Nucleus accumbens (tissue), 56 donors: ENCODE measurements at regions not wholly inside any gene's neighbourhood (a gene's known extent, or its start where the extent isn't known, plus 50 kb on each side); places are given as distances from the start of the nearest gene placed in this dataset.

ENCODE experiments used
- DNase-seq, 56 donors: peaks; one replicate each; lab custom pipeline; 2025; lab: John Stamatoyannopoulos, UW

DNA sequence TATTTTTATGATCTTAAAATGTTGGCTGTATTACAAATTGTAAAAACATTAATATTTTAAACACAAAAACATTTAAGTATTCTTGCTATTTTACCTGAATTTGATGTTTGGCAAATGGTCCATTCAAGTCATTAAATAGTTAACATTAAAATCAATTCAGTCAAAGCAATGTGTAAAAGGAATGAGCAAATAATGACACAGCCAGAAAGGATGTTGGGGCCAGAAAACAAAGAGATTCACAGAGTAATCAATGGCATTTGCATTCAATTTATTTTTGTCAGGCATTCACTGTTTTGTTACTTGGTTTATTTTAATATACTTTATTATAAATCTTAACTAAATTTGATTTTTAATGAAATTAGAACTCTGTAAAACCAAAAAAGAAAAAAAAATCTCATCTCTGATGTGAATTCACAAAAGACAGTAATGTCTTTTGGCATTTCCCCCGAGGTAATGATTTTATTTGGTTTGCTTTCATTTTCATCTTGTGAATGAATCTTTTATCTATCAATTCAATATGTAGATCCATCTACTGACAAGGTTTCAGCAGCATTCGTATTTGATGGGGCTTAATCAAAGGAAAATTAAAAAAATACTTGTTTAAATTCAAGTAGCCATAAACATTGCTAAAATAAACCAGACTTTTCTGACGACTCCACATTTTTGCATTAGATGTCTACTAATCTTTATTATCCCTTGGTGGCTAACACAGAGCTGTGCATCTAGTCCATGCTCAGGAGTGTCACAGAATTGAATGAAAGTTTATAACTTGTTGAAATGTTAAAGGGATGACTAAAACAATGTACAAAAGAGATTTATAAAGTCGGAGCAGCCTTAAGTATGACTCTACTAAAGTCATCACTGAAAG lies 866.7 kb upstream of the GJE1 start:
- DNase-seq: no peak

DNA sequence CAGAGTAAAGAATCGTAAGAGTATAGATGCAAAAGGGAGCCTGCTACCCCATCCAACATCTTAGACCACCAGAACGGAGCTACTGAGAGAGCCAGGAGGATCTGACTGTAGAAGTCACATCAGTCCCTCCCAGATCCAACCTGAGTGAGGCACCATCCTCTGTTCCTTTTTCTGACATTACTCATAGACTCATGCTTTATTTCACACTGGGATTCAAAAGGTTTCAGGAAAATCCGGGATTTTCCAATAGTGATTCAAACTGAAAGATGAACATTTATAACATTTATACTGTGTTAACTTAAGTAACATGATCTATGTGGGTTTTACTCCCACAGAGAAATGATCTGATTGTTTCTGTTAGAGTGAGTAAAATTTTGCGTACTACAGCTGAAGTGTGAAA lies 868.6 kb upstream of the GJE1 start:
- DNase-seq: no peak

DNA sequence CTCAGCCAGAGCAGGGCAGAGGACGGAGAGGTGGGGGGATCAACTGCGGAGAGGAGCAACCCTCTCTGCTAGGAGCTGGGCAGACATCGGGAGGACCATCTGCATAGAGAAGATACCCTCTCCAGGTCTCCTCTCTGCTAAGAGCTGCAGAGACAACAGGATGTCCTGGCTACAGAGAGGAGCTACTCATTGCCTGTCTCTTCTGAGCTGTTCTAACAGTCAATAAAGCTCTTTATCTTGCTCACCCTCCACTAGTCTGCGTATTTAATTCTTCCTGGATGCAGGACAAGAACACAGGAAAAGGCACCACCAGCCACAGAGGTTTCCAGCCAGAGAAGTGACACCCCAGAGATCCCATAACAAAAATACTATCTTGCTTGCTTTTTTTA lies 871.1 kb upstream of the GJE1 start:
- DNase-seq: no peak

DNA sequence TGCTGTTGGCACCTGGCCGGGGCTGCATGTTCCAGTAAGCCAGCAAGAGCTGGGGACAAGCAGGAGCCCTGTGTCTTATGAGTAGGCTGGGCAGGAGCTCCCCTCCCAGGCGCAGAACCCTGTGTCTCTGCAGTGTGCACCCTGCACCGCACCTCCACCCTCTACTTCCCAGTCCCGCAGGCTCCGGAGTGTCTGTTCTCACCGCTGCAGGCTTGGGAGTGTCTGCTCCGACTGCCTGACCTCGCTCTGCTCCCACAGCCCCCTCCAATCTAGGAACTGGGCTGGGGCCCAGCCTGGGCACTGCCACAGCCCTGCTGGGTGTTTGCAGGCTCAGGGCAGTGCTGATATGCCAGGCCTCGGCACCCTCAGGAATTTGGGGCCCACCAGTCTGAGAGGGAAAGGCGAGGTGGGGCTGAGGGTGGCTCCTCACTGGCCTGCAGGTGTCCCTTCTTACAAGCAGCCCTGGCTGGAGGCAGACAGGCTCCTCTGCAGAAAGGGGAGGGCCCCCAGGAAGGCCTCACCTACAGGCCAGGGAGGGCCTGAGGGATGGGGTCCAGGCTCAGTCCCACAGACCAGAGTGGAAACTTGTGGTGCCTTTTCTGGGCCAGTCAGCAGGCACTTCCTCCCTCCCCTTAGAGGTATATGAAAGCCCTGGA lies 871.6 kb upstream of the GJE1 start:
- no peak for DNase-seq

DNA sequence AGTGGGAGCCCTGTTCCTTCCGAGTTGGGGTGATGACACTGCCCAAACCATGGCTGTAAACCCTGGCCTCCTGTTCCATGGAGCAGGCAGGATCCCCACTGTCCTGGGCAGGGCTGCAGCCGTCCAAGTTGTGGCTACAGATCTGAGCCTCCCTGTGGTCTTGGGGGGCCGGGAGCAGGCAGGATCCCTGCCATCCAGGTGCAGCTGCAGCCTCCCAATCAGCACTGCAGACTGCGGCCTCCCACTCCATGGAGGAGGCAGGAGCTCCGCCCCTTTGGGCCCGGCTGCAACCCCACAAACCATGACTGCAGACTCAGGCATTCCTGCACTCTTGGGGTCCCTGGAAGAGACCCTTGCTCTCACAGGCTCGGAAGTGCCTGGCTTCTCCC lies 872.1 kb upstream of the GJE1 start:
- DNase-seq: no peak

DNA sequence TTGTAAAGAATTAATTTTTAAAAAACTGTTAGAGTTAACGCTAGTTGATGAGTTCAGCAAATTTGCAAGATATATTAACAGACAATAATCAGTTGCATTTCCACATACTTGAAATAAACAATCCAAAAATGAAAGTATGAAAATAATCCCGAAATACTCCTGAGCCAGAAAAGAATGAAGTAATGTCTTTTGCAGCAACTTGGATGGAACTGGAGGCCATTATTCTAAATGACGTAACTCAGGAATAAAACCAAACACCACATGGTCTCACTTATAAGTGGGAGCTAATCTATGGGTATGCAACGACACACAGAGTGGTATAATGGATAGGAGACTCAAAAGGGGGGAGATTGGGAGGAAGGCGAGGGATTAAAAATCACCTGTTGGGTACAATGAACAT lies 872.9 kb upstream of the GJE1 start:
- DNase-seq: no peak

DNA sequence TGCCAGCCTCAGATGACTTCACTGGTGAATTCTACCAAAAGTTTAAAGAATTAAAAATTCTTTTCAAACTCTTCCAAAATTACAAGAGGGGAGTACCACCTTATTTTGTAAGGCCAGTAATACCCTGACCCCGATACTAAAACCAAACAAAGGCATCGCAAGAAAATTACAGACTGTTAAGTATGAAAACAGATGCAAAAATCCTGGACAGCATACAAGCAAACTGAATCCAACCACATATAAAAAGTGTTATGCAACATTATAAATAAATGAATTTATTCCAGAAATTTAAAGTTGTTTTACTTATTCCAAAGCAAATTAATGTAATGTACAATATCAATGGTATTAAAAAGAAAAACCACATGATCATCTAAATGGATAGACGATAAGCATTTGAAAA lies 873.6 kb upstream of the GJE1 start:
- DNase-seq: no peak

DNA sequence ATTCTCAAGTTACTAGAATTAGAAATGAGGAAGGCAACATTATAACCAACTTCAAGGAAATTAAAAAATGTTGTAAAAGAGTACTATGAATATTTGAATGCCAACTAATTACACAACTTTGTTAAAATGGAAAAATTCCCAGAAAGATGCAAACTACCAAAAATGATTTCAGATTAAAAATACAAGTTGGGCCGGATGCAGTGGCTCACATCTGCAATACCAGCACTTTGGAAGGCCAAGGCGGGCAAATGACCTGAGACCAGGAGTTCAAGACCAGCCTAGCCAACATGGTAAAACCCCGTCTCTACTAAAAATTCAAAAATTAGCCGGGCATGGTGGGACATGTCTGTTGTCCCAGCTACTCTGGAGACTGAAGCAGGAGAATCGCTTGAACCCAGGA lies 874.2 kb upstream of the GJE1 start:
- no peak for DNase-seq

GRCh38 chr6:141254336-141254735 lies 878.4 kb upstream of the GJE1 start:
- DNase-seq: no peak

DNA sequence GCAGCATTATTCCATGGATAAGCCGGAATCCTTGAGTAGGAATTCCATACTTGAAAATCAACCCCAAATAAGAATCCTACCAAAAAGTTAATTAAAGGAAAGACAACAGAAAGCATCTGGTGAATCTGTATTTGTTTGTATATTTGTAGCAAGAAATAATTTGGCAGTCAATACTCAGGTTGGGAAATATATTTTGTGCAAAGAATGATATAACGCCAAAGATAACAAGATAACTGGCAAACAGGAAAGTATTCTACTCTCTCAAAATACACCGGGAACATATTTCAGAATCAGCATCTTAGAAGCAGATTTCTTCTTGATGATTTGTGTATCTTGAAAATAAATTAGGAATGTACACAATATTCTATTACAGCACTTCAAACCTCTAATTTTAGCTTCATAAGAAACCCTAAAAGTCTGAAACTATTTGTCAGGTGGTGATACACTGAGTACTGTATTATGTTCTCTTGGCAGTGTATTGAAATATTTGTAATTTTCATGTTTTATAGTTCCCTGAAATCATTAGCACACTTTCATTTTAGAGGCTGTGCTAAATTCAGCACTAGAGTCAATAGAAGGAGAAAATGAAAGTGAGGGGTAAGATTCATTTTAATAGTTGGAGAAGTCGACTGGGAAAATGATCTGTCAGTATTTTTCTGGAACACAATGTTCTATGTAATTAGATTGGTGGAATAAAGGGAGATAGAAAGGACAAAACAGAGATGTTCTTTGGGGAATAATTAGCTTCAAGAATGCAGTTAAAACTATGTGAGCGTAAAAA lies 879.7 kb upstream of the GJE1 start:
- DNase-seq: no peak

- no peak for DNase-seq
Observed at GRCh38 chr6:141251286-141251685, 881.4 kb upstream of the GJE1 start.

- no peak for DNase-seq
Observed at GRCh38 chr6:141248021-141248799, 884.5 kb upstream of the GJE1 start.

DNA sequence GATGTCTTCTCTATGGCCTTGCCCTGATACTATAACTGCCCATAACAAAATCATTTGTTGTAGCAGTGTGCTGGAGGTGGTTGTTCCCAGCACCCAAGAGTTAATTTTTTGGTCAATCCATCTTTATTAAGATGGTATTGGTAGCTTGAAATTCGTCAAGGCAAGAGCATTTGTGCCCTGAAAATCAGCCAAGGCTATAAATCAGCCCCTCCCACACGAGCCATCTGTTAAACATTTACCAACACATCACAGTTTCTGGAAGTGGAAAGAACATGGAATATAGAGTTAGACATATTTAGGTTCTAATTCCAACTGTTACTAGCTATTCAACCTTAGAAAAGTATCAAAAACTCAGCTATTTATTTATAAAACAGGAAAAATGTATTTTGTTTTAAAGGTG lies 888.4 kb upstream of the GJE1 start:
- DNase-seq: no peak

DNA sequence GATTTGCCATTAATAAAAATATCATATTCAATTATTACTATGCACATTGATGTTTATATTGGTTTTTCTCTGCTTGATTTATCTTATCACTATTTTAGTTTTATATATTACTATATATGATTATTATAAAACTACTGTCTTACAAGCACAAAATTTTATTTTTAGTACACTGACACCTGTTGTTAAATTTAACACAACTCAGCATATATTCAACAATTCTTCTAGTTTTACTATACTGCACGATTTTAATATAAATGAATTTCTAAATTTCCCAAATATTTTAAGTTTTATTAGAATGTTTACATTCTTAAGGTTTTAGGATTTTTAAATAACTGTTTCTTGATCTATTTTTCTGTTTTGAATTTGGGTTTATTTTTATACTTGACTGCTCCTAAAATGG lies 889.8 kb upstream of the GJE1 start:
- no peak for DNase-seq

GRCh38 chr6:141229296-141229695 lies 903.4 kb upstream of the GJE1 start:
- no peak for DNase-seq

DNA sequence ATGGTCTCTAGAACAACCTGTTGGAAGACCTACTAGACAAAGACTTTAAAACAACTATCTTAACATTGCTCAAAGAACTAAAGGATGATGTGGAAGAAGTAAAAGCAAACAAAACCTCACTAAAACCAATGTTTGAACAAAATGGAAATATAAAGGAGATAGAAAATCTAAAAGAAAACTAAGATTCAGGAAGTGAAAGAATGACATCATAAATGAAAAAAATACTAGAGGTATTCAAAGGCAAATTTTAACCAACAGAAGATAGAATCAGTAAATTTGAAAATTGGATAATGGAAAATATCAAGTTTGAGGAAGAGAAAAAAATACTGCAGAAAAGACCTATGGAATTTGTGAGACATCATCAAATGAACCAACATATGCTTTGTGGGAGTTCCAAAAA lies 914.1 kb upstream of the GJE1 start:
- no peak for DNase-seq

DNA sequence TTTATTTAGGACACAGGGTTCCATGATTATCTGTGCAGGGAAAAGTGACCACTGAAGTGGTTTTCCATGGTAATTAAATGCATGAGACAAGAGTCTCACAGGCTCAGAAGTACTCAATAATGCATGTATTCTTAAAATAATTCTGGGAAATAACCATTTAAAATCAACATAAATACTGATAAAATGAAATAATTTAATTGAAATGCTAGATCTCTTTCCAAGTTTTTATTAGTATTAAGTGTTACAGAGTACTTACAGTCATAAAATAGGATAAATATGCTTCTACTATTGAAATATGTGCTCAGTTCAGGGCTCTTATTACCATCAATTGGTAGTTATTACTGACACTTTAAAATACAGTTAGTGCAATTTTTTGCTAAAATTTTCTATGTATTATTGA lies 916.0 kb upstream of the GJE1 start:
- DNase-seq: no peak

GRCh38 chr6:141212296-141212695 lies 920.4 kb upstream of the GJE1 start:
- DNase-seq: no peak

GRCh38 chr6:141211845-141212244 lies 920.9 kb upstream of the GJE1 start:
- no peak for DNase-seq

DNA sequence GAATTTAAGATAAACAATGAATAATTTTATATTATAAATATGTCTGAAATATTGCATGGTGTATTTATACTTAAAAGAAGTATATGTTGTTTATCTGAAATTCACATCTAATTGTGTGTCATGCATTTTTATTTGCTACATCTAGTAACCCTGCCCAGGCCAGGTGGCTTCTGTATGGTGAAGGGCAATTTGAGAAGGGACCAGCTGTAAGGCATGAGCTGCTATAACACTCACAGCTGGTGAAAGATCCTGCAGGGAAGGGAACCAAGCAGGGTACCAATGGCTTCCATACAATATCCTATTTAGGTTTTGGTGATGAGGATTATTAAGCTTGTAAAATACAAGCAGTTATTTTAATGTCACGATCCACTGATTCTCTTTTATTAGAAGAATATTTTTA lies 921.8 kb upstream of the GJE1 start:
- no peak for DNase-seq

DNA sequence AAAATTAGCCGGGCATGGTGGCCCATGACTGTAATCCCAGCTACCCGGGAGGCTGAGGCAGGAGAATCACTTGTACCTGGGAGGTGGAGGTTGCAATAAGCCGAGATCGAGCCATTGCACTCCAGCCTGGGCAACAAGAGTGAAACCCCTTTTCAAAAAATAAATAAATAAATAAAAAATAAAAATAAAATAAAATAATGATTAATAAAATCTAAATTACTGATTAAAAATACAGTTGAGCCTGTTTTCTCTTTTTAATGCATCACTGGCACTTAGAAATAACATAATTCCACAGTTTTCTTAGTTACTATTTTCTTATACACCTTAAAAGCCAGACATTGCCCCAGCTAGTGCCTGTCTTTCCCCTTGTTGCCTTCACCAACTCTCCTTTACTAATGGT lies 922.8 kb upstream of the GJE1 start:
- DNase-seq: no peak
